Keratinocyte (primary cell): ENCODE measurements at regions not wholly inside any gene's neighbourhood (a gene's known extent, or its start where the extent isn't known, plus 50 kb on each side); places are given as distances from the start of the nearest gene placed in this dataset.

Source experiments
- EZH2 ChIP-seq: IDR thresholded peaks from one replicate; pipeline ENCODE4 v1.6.1; 2012; ENCODE audit warnings: inconsistent platforms, mild to moderate bottlenecking, low read length, moderate library complexity
- TF ChIP-seq, protein P1 (sequence below), 3 experiments: IDR thresholded peaks in 1 of 3; conservative IDR thresholded peaks in 1 of 3; optimal IDR thresholded peaks in 1 of 3; 2 replicates in 2 of 3; 3 replicates in 1 of 3; pipeline versions ENCODE3 to v1.5.1; 2011; ENCODE audit warnings: low read length in 3 of 3, mild to moderate bottlenecking in 3 of 3, moderate library complexity in 2 of 3, control low read depth in 1 of 3, inconsistent platforms in 1 of 3; ENCODE audit not compliant: insufficient read depth in 2 of 3; ENCODE audit errors: extremely low read depth in 1 of 3

- TF ChIP-seq, protein P1, sequence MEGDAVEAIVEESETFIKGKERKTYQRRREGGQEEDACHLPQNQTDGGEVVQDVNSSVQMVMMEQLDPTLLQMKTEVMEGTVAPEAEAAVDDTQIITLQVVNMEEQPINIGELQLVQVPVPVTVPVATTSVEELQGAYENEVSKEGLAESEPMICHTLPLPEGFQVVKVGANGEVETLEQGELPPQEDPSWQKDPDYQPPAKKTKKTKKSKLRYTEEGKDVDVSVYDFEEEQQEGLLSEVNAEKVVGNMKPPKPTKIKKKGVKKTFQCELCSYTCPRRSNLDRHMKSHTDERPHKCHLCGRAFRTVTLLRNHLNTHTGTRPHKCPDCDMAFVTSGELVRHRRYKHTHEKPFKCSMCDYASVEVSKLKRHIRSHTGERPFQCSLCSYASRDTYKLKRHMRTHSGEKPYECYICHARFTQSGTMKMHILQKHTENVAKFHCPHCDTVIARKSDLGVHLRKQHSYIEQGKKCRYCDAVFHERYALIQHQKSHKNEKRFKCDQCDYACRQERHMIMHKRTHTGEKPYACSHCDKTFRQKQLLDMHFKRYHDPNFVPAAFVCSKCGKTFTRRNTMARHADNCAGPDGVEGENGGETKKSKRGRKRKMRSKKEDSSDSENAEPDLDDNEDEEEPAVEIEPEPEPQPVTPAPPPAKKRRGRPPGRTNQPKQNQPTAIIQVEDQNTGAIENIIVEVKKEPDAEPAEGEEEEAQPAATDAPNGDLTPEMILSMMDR (optimal IDR thresholded peaks at IDR 0.05 in 1 of 3, IDR thresholded peaks at IDR 0.05 in 1 of 3, conservative IDR thresholded peaks at IDR 0.05 in 1 of 3; ENCODE audit: extremely low read depth in 1 of 3, insufficient read depth in 2 of 3, low read length in 3 of 3): no peak
- TF ChIP-seq EZH2: no peak
Measured at GRCh38 chr2:192570788-192571187, 376.1 kb upstream of the TMEFF2 start.
